GM21367 (cell line): ENCODE measurements at regions not wholly inside any gene's neighbourhood (a gene's known extent, or its start where the extent isn't known, plus 50 kb on each side); places are given as distances from the start of the nearest gene placed in this dataset.

ENCODE experiments used
- ATAC-seq: cut with Tn5 transposase; IDR thresholded peaks from one replicate; pipeline ENCODE4 v1.9.1; 2021; ENCODE audit not compliant: unreplicated experiment

- ATAC-seq, result no peak
Observed at GRCh38 chr6:93575495-93576267, 156.3 kb upstream of the EPHA7 start.

- no peak for ATAC-seq
Observed at GRCh38 chr6:93574299-93574698, 154.9 kb upstream of the EPHA7 start.

- ATAC-seq, result no peak
Observed at GRCh38 chr6:93571346-93571745, 152.0 kb upstream of the EPHA7 start.

- no peak for ATAC-seq
Observed at GRCh38 chr6:93568169-93568568, 148.8 kb upstream of the EPHA7 start.

GRCh38 chr6:93567164-93567563 is 147.8 kb upstream of the EPHA7 start:
- ATAC-seq, result no peak

GRCh38 chr6:93566285-93566684 is 146.9 kb upstream of the EPHA7 start:
- ATAC-seq, result no peak

- ATAC-seq, result no peak
Observed at GRCh38 chr6:93562582-93562981, 143.2 kb upstream of the EPHA7 start.

- no peak for ATAC-seq
Observed at GRCh38 chr6:93555292-93555691, 135.9 kb upstream of the EPHA7 start.

GRCh38 chr6:93554018-93554417 is 134.7 kb upstream of the EPHA7 start:
- no peak for ATAC-seq

GRCh38 chr6:93550551-93551276 is 131.4 kb upstream of the EPHA7 start:
- ATAC-seq, result no peak

- ATAC-seq, result no peak
Observed at GRCh38 chr6:93549868-93550267, 130.5 kb upstream of the EPHA7 start.

GRCh38 chr6:93524671-93525451 is 105.5 kb upstream of the EPHA7 start:
- ATAC-seq, result no peak

- ATAC-seq, result no peak
Observed at GRCh38 chr6:93523365-93523764, 104.0 kb upstream of the EPHA7 start.

GRCh38 chr6:93516441-93516840 is 97.1 kb upstream of the EPHA7 start:
- ATAC-seq, result no peak

GRCh38 chr6:93515736-93516135 is 96.4 kb upstream of the EPHA7 start:
- ATAC-seq, result no peak

- no peak for ATAC-seq
Observed at GRCh38 chr6:93498713-93499112, 79.4 kb upstream of the EPHA7 start.

- ATAC-seq, result no peak
Observed at GRCh38 chr6:93496548-93496947, 77.2 kb upstream of the EPHA7 start.

GRCh38 chr6:93494057-93494456 is 74.7 kb upstream of the EPHA7 start:
- no peak for ATAC-seq

- no peak for ATAC-seq
Observed at GRCh38 chr6:93474733-93475179, 55.4 kb upstream of the EPHA7 start.

GRCh38 chr6:93471281-93471680 is 51.9 kb upstream of the EPHA7 start:
- ATAC-seq, result no peak
